ENCODE measurements at regions not wholly inside any gene's neighbourhood (a gene's known extent, or its start where the extent isn't known, plus 50 kb on each side); places are given as distances from the start of the nearest gene placed in this dataset.

DNA sequence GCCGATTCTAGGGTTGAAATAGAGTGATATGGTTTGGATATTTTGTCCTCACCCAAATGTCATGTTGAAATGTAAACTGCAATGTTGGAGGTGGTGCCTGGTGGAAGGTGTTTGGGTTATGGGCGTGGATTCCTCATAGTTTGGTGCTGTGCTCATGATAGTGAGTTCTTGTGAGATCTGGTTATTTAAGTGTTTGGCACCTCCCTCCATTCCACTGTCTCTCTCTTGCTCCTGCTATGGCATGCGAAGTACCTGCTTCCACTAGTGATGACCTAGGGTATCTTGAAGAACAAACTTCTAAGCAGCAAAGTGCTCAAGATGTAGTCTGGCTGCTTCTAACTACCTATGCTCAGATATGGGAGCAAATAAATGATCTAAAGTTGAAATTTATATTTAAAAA is 56.0 kb upstream of the TSPAN18 start:
- peaks cover 3% of the 10 kb centered on the region for H3K9me3 Mint-ChIP-seq
- peaks cover 19% of the 10 kb centered on the region for H3K4me1 Mint-ChIP-seq
- POLR2A ChIA-PET: no interaction called here
- no peak for DNase-seq
- H3K27ac Mint-ChIP-seq: no peak overlapping the region
- peaks cover 3% of the 10 kb centered on the region for H3K36me3 Mint-ChIP-seq (ENCODE audit: low read depth)
- CTCF ChIA-PET: no interaction called here
- H3K4me3 Mint-ChIP-seq: no peak overlapping the region
- peaks cover 14% of the 10 kb centered on the region for H3K27me3 Mint-ChIP-seq

DNA sequence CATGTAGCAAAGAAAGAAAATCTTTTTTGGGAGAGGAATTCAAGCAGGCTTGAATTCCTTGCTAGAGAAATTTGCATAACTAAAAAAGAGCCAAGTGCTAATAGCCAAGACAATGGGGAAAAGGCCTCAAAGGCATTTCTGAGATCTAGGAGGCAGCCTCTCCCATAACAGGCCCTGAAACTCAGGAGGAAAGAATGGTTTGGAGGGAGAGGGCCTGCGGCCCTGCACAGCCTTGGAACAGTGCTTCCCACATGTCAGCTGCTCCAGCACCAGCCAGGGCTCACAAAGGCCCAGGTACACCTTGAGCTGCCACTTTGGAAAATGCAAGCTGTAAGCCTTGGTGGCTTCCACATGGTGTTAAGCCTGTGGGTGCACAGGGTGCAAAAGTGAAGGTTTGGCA is 55.5 kb upstream of the TSPAN18 start:
- H3K9me3 Mint-ChIP-seq: peaks cover 3% of the 10 kb centered on the region
- POLR2A ChIA-PET: no interaction called here
- DNase-seq: no peak
- H3K27ac Mint-ChIP-seq: no peak overlapping the region
- H3K4me1 Mint-ChIP-seq: peaks cover 19% of the 10 kb centered on the region
- no peak overlapping the region for H3K4me3 Mint-ChIP-seq
- peaks cover 14% of the 10 kb centered on the region for H3K27me3 Mint-ChIP-seq
- peaks cover 3% of the 10 kb centered on the region for H3K36me3 Mint-ChIP-seq (ENCODE audit: low read depth)
- CTCF ChIA-PET: interaction anchor here (0.6 to 0.9 kb wide), 2 partner anchors 16 to 237 kb away, joined by 3 read pairs; no protein-coding TSS in a partner anchor

DNA sequence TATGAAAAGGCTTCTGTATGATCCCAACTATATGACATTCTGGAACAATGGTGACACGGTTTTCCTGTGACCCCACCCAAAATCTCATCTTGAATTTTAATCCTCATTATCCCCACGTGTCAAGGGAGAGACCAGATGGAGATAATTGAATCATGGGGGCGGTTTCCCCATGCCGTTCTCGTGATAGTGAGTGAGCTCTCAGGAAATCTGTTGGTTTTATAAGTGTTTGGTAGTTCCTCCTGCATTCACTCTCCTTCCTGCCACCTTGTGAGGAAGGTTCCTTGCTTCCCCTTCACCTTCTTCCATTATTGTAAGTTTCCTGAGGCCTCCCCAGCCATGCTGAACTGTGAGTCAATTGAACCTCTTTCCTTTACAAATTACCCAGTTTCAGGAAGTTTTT is 53.1 kb upstream of the TSPAN18 start:
- peaks cover 21% of the 10 kb centered on the region for H3K4me1 Mint-ChIP-seq
- no peak overlapping the region for H3K4me3 Mint-ChIP-seq
- ChIA-PET POLR2A (no interaction called here), CTCF (no interaction called here)
- H3K9me3 Mint-ChIP-seq: peaks cover 3% of the 10 kb centered on the region
- H3K27ac Mint-ChIP-seq: peak overlapping the region; percentile 67
- no peak for DNase-seq
- peaks cover 8% of the 10 kb centered on the region for H3K27me3 Mint-ChIP-seq
- H3K36me3 Mint-ChIP-seq (ENCODE audit: low read depth): peaks cover 3% of the 10 kb centered on the region

DNA sequence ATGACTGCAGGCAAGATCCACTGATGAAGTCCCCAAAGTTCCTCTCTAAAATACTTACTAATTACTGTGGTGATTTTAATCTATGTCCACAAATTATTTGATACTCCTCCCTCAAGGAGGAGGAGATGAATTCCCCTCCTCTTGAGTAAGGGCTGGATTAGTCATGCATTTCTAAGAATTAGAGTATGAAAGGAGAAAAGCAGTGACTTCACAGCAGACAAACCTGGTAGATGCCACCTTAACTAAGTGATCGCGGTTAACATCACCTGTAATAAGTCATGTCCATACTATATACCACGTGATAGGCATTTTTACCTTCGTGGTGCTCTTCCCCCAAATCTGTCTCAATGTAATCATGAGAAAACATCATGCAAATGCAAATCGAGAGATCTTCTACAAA is 52.0 kb upstream of the TSPAN18 start:
- H3K27me3 Mint-ChIP-seq: peaks cover 3% of the 10 kb centered on the region
- peaks cover 3% of the 10 kb centered on the region for H3K9me3 Mint-ChIP-seq
- no peak for DNase-seq
- peaks cover 4% of the 10 kb centered on the region for H3K36me3 Mint-ChIP-seq (ENCODE audit: low read depth)
- CTCF ChIA-PET: no interaction called here
- H3K27ac Mint-ChIP-seq: no peak overlapping the region
- H3K4me3 Mint-ChIP-seq: no peak overlapping the region
- H3K4me1 Mint-ChIP-seq: peaks cover 29% of the 10 kb centered on the region
- POLR2A ChIA-PET: no interaction called here

DNA sequence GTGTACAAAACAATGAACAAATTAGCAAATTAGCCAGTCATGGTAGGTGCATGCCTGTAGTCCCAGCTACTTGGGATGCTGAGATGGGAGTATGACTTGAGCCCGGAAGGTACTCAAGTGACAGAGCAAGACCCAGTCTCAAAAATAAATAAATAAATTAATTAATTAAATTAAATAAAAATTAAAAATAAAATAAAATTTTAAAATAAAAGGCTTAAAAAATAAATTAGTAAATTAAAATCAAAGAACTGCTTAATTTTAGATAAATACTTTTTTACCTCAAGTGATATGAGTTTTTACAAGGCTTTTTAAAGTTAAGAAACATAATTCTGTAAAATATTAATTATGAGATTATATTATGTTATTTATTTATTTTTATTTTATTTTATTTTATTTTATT is 50.9 kb upstream of the TSPAN18 start:
- no peak overlapping the region for H3K27ac Mint-ChIP-seq
- POLR2A ChIA-PET: no interaction called here
- no peak overlapping the region for H3K4me3 Mint-ChIP-seq
- CTCF ChIA-PET: no interaction called here
- no peak for DNase-seq
- H3K36me3 Mint-ChIP-seq (ENCODE audit: low read depth): peaks cover 4% of the 10 kb centered on the region
- peaks cover 40% of the 10 kb centered on the region for H3K4me1 Mint-ChIP-seq
- no peaks in the 10 kb centered on the region for H3K9me3 Mint-ChIP-seq
- H3K27me3 Mint-ChIP-seq: no peaks in the 10 kb centered on the region
